GM19467 (cell line): ENCODE measurements at regions not wholly inside any gene's neighbourhood (a gene's known extent, or its start where the extent isn't known, plus 50 kb on each side); places are given as distances from the start of the nearest gene placed in this dataset.

Experiments
- ATAC-seq: cut with Tn5 transposase; IDR thresholded peaks from one replicate; pipeline ENCODE4 v1.9.1; 2021; ENCODE audit warnings: mild to moderate bottlenecking, moderate library complexity; ENCODE audit not compliant: unreplicated experiment

DNA sequence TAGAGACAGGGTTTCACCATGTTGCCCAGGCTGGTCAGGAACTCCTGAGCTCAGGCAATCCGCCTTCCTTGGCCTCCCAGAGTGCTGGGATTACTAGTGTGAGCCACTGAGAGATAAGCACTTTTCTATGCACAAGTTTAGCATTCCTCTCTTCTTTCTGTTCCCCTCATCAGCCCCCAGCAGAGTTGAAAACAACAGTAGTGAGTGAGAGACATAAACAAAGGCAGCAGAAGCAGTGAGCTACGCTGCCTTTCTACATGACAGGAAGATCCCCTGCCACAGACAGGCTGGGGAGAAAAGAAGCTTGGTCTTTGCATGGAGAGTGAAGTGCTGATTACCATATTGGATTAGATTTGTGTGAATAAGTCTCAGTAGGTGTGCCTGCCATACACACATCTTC is 392.0 kb upstream of the KIRREL3 start:
- no peak for ATAC-seq

DNA sequence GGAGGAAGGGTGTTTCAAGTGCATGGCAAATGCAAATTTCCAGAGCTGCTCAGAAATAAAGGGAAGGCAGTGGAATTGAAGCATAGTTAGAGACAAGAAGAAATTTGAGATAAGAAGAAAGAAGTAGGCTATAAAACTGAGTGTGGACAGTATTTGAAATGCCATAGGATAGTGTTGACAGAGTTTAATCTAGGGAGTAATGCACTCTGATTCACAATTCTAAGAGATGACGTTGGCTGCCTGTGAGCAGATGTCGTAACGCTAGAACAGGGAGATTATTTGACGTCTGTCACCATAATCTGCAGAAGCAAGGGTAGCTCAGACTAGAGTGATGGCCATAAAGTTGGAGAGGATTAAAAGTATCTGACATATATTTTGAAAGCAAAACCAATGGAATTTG is 389.9 kb upstream of the KIRREL3 start:
- ATAC-seq: no peak

DNA sequence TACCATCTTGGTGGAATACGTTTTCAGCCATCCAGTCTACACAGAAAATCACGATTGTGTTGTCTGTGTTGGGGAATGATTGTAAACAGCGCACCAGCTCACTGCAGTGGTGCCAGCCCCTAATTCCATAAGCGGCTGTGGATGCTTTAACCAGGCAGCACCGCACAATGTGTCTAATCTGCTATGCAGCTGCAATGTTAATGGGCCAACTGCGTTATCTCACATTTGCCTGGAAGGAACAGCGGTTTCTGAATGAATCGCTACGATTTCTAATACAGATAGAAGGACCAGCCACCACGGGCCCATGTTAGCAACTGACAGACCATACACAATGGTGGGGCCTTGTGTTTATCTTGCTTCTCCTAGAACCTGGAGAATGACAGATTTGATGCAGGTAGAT is 384.5 kb upstream of the KIRREL3 start:
- no peak for ATAC-seq

DNA sequence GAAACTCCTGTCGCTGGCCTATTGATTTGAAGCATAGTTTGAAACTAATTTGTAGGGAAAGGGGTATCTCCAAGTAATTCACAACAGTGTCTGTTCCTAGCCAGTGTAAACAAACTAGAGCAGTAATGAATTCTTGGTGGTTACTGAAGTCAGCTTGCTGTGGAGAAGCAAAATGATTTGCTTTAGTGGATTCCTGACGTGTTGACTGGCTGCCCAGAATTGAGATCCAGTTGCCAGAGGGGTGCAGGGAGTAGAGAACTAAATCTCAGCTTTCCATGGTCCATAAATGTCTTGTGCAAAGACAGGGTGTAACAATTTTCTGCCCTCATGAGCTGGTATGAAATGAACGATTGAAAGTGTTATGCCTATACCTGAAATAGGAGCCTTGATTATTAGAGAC is 382.5 kb upstream of the KIRREL3 start:
- no peak for ATAC-seq

DNA sequence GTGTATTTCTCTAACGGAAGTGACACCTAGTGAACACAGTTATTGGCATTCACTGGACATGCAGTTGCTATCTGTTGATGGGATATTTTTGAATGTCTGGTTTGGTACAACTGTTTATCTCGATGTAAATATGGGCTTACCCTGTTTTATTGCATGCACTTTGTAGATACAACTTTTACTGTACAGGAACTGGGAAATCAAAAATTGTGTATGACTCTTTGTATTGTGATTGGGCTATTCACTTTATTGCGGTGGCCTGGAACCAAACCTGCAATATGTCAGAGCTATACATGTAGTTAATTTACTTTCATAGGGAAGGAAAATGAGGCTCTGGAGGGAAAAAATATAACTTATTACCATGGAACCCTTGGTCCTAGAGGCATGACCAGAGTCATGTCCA is 380.7 kb upstream of the KIRREL3 start:
- ATAC-seq: no peak

DNA sequence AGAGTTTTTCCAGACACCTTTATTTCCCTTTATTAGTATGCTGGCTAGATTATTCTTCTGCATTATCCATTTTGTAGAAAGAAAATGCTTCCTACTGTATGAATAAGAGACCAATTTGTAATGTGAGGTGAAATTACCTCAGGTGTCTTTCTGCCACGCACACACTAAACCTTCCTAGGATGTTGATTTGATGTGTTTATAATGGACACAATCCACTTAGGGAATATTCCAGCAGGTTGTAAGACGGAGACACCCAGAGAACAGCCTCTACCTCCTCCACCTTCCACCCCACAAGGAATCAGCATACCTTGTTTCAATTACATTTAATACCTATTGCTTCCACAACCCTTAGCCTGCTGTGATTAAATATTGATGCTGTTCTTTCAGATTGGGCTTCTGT is 379.1 kb upstream of the KIRREL3 start:
- no peak for ATAC-seq

DNA sequence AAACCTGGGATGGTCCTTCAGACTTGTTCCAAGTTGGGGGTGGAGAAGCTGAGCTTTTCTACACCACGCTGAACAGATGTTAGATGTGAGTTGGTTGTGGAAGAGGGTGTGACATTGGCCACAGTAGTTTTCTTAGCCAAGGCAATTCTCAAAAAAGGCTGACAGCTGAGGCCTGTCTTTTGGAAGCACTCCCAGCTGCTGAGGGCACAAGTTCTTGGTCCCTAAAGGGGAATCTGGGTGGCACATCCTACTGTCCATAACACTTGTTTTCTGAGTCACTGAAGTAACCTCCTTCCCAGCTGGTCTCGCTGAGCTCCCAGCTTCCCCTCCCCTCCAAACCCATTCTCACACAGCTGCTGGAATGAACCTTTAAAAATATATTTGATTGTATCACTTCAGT is 375.7 kb upstream of the KIRREL3 start:
- ATAC-seq: no peak

DNA sequence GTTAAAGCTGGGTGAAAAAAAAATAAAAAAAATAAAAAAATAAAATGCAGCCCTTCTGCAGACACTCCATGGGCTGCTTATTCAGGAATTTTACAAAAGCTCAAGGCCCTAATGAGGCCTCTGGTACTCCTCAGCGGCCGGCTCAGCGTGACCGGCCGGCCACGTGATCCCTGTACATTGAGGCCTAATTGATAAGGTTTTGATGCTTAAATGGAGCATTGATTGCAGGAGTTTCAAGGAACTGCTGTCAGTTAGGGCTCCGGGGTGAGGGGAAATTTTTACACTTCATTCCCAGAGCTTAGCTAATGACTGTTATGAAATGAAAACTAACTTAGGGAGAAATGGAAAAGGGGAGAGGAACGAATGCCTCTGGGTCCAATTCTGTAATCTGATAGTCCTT is 368.8 kb upstream of the KIRREL3 start:
- no peak for ATAC-seq

DNA sequence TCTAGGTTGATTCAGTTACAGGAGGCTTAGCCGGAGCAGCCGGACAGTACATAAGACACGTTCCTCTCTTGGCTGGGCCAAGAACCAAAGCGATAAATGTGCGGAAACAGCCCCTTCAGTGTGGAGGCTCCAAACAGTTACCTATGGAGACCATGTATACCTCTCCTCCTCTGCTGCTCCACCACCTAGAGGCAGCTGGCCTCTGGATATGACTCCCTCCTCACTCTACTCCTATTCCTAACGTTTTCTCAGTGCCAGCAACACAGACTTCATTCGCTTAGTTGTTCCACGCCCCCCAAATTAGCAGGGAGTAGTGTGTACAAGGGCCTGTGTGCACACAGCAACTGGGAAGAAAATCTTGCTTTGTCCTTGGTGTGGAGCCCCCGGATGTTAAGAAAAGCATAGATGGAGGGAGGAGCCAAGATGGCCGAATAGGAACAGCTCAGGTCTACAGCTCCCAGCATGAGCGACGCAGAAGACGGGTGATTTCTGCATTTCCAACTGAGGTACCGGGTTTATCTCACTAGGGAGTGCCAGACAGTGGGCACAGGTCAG is 362.3 kb upstream of the KIRREL3 start:
- no peak for ATAC-seq

DNA sequence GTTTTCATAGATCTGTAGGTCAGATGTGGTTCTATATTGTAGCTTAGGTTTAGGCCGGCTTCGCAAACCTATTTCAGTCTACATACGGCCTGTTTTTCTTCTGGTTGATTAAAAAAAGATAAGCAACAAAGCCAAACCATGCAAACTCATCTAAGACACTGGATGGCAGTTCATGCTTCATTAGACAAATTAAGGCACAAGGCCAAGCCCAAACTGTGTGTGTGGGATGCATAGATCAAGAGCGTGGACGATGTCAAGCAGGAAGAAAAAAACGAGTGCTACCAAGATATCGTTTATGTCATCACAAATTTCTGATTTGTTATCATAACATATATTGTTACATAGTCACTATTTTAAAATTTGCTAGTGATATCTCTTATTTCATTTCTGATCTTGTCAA is 357.6 kb upstream of the KIRREL3 start:
- ATAC-seq: no peak

DNA sequence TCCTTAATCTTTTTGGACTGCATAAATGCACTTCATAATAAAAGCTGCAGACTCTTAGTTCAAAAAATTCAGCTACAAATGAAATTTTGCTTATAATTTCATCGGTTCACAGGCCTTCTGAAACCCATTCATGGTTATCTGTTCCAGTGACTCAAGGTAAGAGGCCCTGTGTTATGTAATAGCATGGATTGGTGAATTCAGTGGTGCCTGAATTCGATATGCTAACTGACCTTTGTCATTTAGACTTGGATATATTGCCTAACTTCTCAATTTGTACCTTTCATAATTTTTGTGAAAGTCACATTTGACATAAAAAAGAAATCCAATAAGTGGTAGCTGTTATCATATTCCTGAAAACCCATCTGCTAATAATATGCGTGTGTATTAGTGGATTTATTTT is 349.9 kb upstream of the KIRREL3 start:
- no peak for ATAC-seq

DNA sequence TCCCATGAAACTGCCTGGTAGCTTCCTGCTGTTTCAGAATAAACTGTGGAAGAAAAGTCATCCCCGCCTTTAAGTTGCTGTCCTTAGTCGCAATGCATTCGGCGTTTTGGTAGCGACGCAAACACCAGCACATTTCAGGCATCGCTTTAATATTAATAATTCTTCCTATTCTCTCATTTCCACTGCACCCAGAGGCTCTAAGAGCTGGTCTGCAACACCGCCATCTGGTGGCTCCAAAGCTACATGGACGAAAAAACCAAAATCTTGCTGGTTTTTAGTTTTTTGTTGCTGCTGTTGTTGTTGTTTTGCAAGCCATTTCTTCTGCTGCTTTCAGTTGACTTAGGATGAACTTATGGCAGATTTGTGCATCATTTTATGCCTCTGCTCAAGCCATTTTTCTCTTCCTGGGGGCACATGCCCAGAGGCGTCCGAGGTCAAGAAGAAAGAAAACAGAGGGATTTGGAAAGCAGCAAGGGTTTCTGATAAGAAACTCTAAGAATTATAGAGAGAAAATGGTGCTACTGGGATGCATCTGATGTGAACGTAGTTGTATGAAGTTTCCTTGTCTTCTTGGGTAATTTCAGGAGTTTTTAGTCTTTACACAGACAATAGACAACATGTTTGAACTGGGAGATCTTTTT is 345.4 kb upstream of the KIRREL3 start:
- no peak for ATAC-seq

DNA sequence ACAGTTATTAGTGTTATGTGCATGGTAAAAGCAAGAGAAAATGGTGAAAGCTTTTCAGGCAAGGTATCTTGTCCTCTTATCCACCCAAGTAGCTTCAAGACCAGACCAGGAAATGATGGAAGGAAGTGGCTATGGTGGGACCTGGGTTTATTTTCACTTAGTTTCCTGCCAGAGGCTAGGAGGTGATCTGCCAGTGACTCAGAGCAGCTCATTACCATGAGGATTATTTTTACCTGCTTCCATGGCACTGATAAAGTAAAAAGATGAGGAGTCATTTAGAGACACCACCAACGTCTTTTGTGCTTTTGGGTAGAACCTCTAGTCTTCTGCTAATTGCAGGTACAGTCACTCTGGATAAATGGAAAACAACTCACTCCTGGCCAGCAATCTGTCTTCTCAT is 339.9 kb upstream of the KIRREL3 start:
- no peak for ATAC-seq

DNA sequence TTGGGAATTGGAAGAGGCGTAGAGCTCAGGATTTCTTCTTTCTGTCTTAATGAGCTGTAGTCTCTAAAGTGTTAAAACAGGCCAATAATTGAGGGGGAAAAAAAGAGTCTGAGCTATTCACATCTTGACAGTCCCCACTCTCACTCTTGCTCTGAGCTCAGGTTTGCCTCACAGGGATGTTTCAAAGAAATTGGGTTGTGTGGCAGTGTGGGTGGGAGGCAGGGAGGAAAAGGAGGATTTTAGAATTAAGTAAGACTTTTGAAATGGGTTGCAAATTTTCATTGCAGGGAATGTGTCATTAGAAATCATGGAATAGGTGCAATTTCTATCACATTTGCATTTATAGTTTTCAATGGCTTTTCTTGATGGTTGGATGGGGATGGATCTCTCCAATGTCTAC is 338.8 kb upstream of the KIRREL3 start:
- ATAC-seq: no peak

DNA sequence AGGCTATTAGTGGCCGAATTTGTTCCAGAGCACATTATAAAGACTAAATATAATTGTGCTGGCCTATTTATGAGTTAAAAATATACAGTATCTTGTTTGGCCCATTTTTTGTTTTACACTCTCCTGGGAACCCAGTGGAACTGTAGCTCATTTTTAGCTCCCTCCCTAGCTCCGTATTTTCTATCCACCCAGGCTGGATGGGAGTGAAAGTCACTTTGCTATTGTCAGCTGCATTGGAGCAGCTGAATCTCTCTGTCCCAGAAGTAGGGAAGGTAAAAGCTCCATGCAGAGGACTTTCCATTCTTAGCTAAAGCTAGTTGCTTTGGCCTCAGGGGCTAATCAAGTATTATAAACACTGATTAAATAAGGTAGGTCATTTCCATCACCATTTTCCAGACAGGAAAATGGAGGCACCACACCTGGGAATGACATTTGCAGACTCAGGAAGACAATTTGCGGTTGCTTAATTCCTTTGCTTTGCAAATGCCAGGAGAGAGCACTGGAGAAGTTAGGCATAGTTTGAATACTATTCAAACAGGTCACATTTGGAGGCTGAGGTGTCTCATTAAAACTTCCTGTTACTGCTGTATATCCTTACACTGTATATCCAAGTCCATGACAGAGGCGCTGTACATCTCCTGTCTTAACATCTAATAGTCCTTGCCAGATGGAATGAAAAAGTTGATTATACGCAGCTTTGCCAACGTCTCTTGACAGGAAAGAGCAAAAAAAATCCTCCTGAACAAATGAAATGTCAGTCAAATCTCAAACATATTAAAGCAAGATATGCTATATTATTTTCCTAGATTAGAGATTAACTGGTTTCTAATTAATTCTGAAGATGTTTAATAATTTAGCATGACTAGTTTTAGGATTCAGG is 338.1 kb upstream of the KIRREL3 start:
- no peak for ATAC-seq

DNA sequence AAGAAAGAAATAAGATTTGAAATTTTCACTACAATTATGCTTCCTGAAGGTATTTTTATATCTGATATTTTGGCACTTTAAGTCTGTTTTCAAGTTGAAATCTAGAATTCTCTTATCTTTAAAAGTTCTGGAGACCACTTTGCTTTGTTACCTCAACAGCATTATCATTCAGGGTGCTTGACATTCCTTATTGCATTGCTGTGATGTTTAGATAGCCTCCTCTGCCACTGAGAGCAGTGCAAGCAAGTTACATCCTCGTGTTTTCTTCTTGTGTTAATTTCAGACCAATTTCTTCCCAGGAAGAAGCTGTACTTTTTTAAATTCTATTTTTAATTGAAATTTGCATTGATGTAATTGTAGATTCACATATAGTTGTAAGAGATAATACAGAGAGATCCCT is 333.9 kb upstream of the KIRREL3 start:
- ATAC-seq: no peak

DNA sequence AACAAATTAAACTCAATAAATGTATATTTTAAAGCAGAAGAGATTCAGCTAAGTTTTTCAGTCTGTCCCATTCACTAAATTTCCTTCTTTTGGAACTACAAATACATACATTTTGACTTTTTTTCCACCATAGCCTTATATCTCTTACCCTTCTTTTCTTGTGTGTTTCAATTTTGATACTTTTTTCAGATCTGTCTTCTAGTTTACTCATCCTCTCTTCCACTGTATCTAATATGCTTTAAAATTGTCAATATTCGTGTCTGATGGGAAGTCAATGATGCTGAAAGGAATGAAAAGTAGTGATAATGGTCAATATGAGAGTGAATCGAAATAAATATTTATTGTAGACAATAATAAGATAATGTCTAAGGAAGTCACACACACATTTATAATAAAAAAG is 332.3 kb upstream of the KIRREL3 start:
- no peak for ATAC-seq

DNA sequence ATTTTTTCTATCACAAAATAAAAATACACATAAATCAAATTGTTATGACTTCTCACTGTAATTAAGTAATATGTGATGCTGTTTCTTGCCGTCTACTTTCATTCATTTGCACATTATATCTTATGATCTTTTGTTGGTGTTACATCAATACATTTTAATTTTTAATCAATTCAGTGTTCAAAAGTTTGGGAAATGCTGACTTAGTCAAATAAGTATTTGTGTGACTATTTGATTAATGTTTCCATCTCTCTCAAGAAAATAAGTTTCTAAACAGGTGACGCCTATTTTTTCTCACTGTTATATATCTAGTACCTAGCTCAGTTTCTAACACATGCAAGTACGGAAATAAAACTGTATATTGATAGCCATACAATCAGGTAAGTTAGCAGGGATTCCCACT is 329.5 kb upstream of the KIRREL3 start:
- ATAC-seq: no peak

DNA sequence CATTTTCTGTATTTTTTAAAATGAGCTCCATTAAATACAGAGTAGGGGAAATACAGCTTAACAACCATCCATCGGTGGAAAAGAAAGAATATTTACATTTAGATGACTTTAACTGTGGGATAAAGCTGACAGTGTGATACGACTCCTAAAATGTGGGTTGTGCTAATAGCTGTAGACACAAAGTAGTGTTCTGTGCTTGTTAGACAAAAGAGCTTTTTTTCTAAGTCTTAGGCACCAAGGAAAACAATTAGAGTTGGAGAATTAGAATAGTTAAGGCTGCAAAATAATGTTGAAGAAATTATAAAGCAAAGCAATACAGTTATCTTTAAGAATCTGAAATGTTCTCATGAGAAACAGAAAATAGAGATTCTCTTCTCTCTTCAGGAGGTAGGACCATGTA is 307.7 kb upstream of the KIRREL3 start:
- no peak for ATAC-seq

DNA sequence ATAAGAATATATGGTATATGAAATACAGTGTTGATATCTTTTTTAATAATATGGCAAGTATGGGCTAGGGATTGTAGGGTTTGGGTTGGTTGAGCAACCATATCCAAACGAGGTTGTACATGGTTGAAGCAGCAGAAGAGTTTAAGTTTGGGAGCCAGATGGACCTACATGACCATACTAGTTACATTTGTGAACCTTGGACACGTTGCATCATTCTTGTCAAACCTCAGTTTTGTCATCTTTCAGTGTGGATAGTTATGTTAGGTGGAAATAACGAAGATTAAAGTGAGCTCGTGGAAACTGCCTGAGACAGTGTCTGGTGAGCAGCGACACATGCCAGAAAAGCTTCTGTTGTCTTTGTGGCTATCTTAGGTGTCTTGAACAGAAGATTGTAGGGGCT is 307.1 kb upstream of the KIRREL3 start:
- ATAC-seq: no peak

DNA sequence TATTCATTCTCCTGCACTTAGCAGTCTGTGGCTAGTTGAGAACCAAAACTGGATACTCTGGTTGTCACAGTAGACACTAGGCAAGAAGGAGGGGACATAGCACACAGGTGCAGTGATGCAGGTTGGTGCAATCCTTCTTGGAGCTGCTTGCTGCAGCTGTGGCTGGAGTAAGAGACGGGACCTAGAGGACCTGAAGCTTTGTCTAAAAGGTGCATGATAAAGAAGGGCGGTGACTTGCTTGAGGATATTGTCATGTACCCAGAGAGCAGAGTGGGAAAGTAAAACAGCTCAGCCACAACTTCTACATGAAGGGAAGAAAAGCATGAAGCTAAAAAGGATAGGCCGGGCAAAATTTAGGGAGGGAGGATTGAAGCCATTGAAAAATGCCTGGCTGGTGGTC is 304.1 kb upstream of the KIRREL3 start:
- ATAC-seq: no peak

DNA sequence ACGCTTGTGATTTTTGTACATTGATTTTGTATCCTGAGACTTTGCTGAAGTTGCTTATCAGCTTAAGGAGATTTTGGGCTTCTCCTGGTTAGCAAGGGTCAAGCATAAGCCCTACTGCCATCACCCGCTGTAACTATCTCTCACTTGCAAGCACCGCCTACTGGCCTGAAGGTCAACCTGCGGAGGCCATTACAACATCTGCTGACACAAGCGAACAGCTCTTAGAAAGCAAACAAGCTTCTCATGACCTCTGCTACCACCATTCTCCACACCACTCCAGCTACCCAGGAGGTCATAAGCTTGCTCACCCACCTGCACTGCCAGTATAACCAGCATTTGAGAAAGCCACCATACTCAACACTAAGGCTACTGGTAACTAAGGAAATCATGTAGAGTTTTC is 288.4 kb upstream of the KIRREL3 start:
- no peak for ATAC-seq
